HepG2 (cell line): ENCODE measurements at regions not wholly inside any gene's neighbourhood (a gene's known extent, or its start where the extent isn't known, plus 50 kb on each side); places are given as distances from the start of the nearest gene placed in this dataset.
A peak's percentile ranks its signal among the peaks of the same experiment; 100 is the strongest.

Experiments used
- ATF7 ChIP-seq, 2 experiments: fragments of 450-650 bp in 1 of 2; sonication (generic) in 1 of 2; formaldehyde crosslinking in 1 of 2; IDR thresholded peaks; 2 replicates each; pipeline versions ENCODE4 v1.4.0 to v1.6.1; 2016 to 2020; ENCODE audit warnings: antibody characterized with exemption in 1 of 2, mild to moderate bottlenecking in 1 of 2, missing genetic modification reagents in 1 of 2
- CC2D1A ChIP-seq: sonication (generic); formaldehyde crosslinking; IDR thresholded peaks from 2 replicates; pipeline ENCODE4 v1.8.1; 2023; ENCODE audit warnings: mild to moderate bottlenecking, missing genetic modification reagents
- FUBP1 ChIP-seq: sonication (generic); formaldehyde crosslinking; IDR thresholded peaks from 2 replicates; pipeline ENCODE4 v1.5.1; 2020; ENCODE audit warnings: missing genetic modification reagents, mild to moderate bottlenecking, borderline replicate concordance
- MED1 ChIP-seq: sonication (generic); formaldehyde crosslinking; IDR thresholded peaks from 2 replicates; pipeline ENCODE4 v1.4.0; 2020; ENCODE audit warnings: missing genetic modification reagents
- MYPOP ChIP-seq: sonication (generic); formaldehyde crosslinking; IDR thresholded peaks from 2 replicates; pipeline ENCODE4 v1.8.1; 2023; ENCODE audit warnings: mild to moderate bottlenecking, moderate library complexity, missing genetic modification reagents
- PHB2 ChIP-seq: fragments of 450-650 bp; IDR thresholded peaks from 2 replicates; pipeline ENCODE4 v1.6.1; 2018; ENCODE audit not compliant: partially characterized antibody
- RBM39 ChIP-seq: fragments of 200-400 bp; formaldehyde crosslinking; IDR thresholded peaks from one replicate; pipeline ENCODE4 v1.6.1; 2018; ENCODE audit warnings: antibody characterized with exemption, mild to moderate bottlenecking, low read depth, low read length; ENCODE audit not compliant: poor library complexity, severe bottlenecking
- TOE1 ChIP-seq: sonication (generic); formaldehyde crosslinking; IDR thresholded peaks from 2 replicates; pipeline ENCODE4 v1.4.0; 2020; ENCODE audit warnings: mild to moderate bottlenecking, missing genetic modification reagents
- ZNF260 ChIP-seq: sonication (generic); formaldehyde crosslinking; IDR thresholded peaks from 2 replicates; pipeline ENCODE4 v1.4.0; 2020; ENCODE audit warnings: missing genetic modification reagents, low read depth, mild to moderate bottlenecking, borderline replicate concordance
- ZNF281 ChIP-seq: sonication (generic); formaldehyde crosslinking; IDR thresholded peaks from 2 replicates; pipeline ENCODE4 v1.4.0; 2020; ENCODE audit warnings: missing genetic modification reagents, borderline replicate concordance
- ZNF724P ChIP-seq: sonication (generic); formaldehyde crosslinking; IDR thresholded peaks from 2 replicates; pipeline ENCODE4 v1.8.0; 2022; ENCODE audit warnings: missing genetic modification reagents, borderline replicate concordance
- ZNF749 ChIP-seq: sonication (generic); formaldehyde crosslinking; IDR thresholded peaks from 2 replicates; pipeline ENCODE4 v1.8.0; 2022; ENCODE audit warnings: mild to moderate bottlenecking, missing genetic modification reagents, moderate library complexity, borderline replicate concordance
- TF ChIP-seq, protein P1 (sequence below): sonication (generic); formaldehyde crosslinking; IDR thresholded peaks from 2 replicates; pipeline ENCODE4 v1.5.0; 2020; ENCODE audit warnings: mild to moderate bottlenecking, missing genetic modification reagents, borderline replicate concordance

DNA sequence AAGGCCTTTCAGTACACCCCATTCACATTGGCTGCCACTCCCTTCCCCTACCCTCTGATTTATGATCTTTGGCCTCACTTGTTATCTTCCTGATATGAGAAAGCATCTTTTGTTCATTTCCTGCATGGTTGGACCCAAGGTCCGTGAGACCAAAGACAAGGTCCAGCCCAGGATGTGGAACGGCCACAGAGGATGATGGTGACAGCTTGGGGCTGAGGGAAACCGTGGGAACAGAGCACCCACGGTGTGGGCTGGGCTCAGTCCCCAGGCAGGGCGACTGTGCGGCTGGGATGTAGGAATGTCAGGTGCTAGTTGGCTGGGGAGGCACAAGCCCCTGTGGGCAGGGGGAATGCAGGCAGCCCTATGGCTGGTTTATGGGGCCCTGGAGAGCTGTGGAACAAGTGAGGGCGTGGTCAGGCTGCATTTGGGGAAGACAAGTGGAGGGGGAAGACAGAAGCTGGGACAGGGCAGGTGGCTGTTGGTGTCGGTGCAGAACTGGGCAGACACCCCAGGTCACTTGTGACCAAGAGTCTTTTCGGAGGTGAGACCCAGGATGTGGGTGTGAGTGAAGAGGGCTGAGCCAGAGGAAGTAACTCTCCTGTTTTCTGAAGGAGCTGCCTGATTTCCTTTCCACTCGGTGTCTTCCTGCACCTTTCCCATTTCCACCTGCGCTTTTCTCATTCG is 51.7 kb upstream of the IGFBP3 start (continued):
- TF ChIP-seq, protein P1, sequence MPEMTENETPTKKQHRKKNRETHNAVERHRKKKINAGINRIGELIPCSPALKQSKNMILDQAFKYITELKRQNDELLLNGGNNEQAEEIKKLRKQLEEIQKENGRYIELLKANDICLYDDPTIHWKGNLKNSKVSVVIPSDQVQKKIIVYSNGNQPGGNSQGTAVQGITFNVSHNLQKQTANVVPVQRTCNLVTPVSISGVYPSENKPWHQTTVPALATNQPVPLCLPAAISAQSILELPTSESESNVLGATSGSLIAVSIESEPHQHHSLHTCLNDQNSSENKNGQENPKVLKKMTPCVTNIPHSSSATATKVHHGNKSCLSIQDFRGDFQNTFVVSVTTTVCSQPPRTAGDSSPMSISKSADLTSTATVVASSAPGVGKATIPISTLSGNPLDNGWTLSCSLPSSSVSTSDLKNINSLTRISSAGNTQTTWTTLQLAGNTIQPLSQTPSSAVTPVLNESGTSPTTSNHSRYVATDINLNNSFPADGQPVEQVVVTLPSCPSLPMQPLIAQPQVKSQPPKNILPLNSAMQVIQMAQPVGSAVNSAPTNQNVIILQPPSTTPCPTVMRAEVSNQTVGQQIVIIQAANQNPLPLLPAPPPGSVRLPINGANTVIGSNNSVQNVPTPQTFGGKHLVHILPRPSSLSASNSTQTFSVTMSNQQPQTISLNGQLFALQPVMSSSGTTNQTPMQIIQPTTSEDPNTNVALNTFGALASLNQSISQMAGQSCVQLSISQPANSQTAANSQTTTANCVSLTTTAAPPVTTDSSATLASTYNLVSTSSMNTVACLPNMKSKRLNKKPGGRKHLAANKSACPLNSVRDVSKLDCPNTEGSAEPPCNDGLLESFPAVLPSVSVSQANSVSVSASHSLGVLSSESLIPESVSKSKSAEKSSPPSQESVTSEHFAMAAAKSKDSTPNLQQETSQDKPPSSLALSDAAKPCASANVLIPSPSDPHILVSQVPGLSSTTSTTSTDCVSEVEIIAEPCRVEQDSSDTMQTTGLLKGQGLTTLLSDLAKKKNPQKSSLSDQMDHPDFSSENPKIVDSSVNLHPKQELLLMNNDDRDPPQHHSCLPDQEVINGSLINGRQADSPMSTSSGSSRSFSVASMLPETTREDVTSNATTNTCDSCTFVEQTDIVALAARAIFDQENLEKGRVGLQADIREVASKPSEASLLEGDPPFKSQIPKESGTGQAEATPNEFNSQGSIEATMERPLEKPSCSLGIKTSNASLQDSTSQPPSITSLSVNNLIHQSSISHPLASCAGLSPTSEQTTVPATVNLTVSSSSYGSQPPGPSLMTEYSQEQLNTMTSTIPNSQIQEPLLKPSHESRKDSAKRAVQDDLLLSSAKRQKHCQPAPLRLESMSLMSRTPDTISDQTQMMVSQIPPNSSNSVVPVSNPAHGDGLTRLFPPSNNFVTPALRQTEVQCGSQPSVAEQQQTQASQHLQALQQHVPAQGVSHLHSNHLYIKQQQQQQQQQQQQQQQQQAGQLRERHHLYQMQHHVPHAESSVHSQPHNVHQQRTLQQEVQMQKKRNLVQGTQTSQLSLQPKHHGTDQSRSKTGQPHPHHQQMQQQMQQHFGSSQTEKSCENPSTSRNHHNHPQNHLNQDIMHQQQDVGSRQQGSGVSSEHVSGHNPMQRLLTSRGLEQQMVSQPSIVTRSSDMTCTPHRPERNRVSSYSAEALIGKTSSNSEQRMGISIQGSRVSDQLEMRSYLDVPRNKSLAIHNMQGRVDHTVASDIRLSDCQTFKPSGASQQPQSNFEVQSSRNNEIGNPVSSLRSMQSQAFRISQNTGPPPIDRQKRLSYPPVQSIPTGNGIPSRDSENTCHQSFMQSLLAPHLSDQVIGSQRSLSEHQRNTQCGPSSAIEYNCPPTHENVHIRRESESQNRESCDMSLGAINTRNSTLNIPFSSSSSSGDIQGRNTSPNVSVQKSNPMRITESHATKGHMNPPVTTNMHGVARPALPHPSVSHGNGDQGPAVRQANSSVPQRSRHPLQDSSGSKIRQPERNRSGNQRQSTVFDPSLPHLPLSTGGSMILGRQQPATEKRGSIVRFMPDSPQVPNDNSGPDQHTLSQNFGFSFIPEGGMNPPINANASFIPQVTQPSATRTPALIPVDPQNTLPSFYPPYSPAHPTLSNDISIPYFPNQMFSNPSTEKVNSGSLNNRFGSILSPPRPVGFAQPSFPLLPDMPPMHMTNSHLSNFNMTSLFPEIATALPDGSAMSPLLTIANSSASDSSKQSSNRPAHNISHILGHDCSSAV = no peak
- TF ChIP-seq ZNF260 (CRISPR knock-in tag) (no peak), FUBP1 (CRISPR knock-in tag) (no peak), ZNF281 (CRISPR knock-in tag) (peak; percentile 61; the same call in 1 of the 2 replicates), ZNF724P (CRISPR knock-in tag) (no peak), CC2D1A (CRISPR knock-in tag) (no peak), PHB2 (no peak), MED1 (CRISPR knock-in tag) (peak; percentile 89), TOE1 (no peak), ATF7 (IDR thresholded peaks at IDR 0.05) (no peak), ATF7 (CRISPR knock-in tag; IDR thresholded peaks at IDR 0.05) (no peak), ZNF749 (CRISPR knock-in tag) (no peak), RBM39 (no peak), MYPOP (CRISPR knock-in tag) (no peak)
